SK-N-SH (cell line): ENCODE measurements at regions not wholly inside any gene's neighbourhood (a gene's known extent, or its start where the extent isn't known, plus 50 kb on each side); places are given as distances from the start of the nearest gene placed in this dataset.

Source experiments
- CTCF ChIA-PET: fragments of 300-600, 350-600 bp; formaldehyde crosslinking; extraction: SDS; loops from one replicate; lab custom pipeline; 2021; lab: Yijun Ruan, JAX
- POLR2A ChIA-PET: fragments of 350-600 bp; sonication (Branson Sonifier 250); formaldehyde crosslinking; extraction: SDS; loops from one replicate; lab custom pipeline; 2020; ENCODE audit warnings: antibody characterized with exemption, inconsistent platforms; lab: Yijun Ruan, JAX
- DNase-seq: peaks from one replicate; pipeline ENCODE4 v3.0.0; 2012
- H2AFZ ChIP-seq: fragments of 200-600 bp; sonication (generic); 2 replicates; pipeline ENCODE4 v1.8.1; 2016; ENCODE audit warnings: antibody characterized with exemption, mild to moderate bottlenecking, low read depth
- H3F3A ChIP-seq: fragments of 200-600 bp; sonication (generic); replicated peaks from 2 replicates; pipeline ENCODE3; 2016; ENCODE audit warnings: antibody characterized with exemption, mild to moderate bottlenecking; ENCODE audit not compliant: insufficient read depth
- H3K27ac ChIP-seq, 2 experiments: fragments of 200-500 bp in 1 of 2; fragments of 200-600 bp in 1 of 2; sonication (Bioruptor generic) in 1 of 2; sonication (generic), shearing (Covaris generic) in 1 of 2; 2 replicates each; pipeline versions ENCODE4 v1.5.1 to v1.6.1; 2014 to 2016; ENCODE audit warnings: low read depth in 2 of 2, inconsistent platforms in 1 of 2, low read length in 1 of 2, mild to moderate bottlenecking in 1 of 2, mixed read lengths in 1 of 2
- H3K27me3 ChIP-seq: fragments of 200-600 bp; sonication (generic), shearing (Covaris generic); 2 replicates; pipeline ENCODE4 v1.6.1; 2016; ENCODE audit warnings: mixed run types; ENCODE audit not compliant: insufficient read depth
- H3K36me3 ChIP-seq, 2 experiments: fragments of 200-500 bp in 1 of 2; fragments of 200-600 bp in 1 of 2; sonication (Bioruptor generic) in 1 of 2; sonication (generic) in 1 of 2; replicated peaks in 1 of 2; 2 replicates each; pipeline versions ENCODE3 to v1.5.1; 2014 to 2016; ENCODE audit warnings: low read length in 1 of 2, mild to moderate bottlenecking in 1 of 2; ENCODE audit not compliant: insufficient read depth in 2 of 2, control insufficient read depth in 1 of 2
- H3K4me1 ChIP-seq, 2 experiments: fragments of 200-500 bp in 1 of 2; fragments of 200-600 bp in 1 of 2; sonication (Bioruptor generic) in 1 of 2; sonication (generic), shearing (Covaris generic) in 1 of 2; 2 replicates each; pipeline versions ENCODE4 v1.5.1 to v1.6.1; 2014 to 2016; ENCODE audit warnings: low read depth in 1 of 2, low read length in 1 of 2, mixed run types in 1 of 2; ENCODE audit not compliant: insufficient read depth in 2 of 2, control insufficient read depth in 1 of 2
- H3K4me2 ChIP-seq: fragments of 200-600 bp; sonication (generic), shearing (Covaris generic); 2 replicates; pipeline ENCODE4 v1.6.1; 2017; ENCODE audit warnings: mixed run types
- H3K4me3 ChIP-seq, 2 experiments: fragments of 200-500 bp in 1 of 2; fragments of 200-600 bp in 1 of 2; sonication (Bioruptor generic) in 1 of 2; sonication (generic), shearing (Covaris generic) in 1 of 2; 2 replicates each; pipeline versions ENCODE4 v1.5.1 to v1.8.1; 2014 to 2016; ENCODE audit warnings: low read depth in 2 of 2, inconsistent platforms in 1 of 2, low read length in 1 of 2, mild to moderate bottlenecking in 1 of 2, mixed read lengths in 1 of 2, moderate library complexity in 1 of 2
- H3K79me2 ChIP-seq: fragments of 200-600 bp; sonication (generic); 2 replicates; pipeline ENCODE4 v1.8.1; 2017; ENCODE audit warnings: mild to moderate bottlenecking; ENCODE audit not compliant: insufficient read depth
- H3K9ac ChIP-seq: fragments of 200-600 bp; sonication (generic); 2 replicates; pipeline ENCODE4 v1.6.1; 2017; ENCODE audit warnings: mixed run types
- H3K9me2 ChIP-seq: fragments of 200-600 bp; sonication (generic); 2 replicates; pipeline ENCODE4 v1.6.1; 2017; ENCODE audit warnings: mixed run types
- H3K9me3 ChIP-seq: fragments of 200-600 bp; sonication (generic); 2 replicates; pipeline ENCODE4 v1.6.1; 2017; ENCODE audit warnings: mixed run types, mild to moderate bottlenecking, moderate library complexity
- H4K20me1 ChIP-seq: fragments of 200-600 bp; sonication (generic); 2 replicates; pipeline ENCODE4 v1.6.1; 2017; ENCODE audit warnings: mild to moderate bottlenecking, mixed run types; ENCODE audit not compliant: insufficient read depth
- NRF1 ChIP-seq: IDR thresholded peaks from 2 replicates; pipeline ENCODE4 v1.6.1; 2012; ENCODE audit warnings: low read depth, mild to moderate bottlenecking, low read length
- RAD21 ChIP-seq: IDR thresholded peaks from 2 replicates; pipeline ENCODE4 v1.6.1; 2012; ENCODE audit warnings: mild to moderate bottlenecking, low read length
- WGBS: methylation state at CpG from one replicate; pipeline ENCODE4 v1.1.6; 2017; ENCODE audit warnings: low lambda C conversion rate; 5-methylcytosine and 5-hydroxymethylcytosine counted together
- TF ChIP-seq, protein P1 (sequence below): fragments of 150-350 bp; IDR thresholded peaks from 2 replicates; pipeline ENCODE4 v1.6.1; 2017; ENCODE audit warnings: antibody characterized with exemption, low read length, low read depth, borderline replicate concordance
- TF ChIP-seq, protein P2 (sequence below): IDR thresholded peaks from 2 replicates; pipeline ENCODE4 v1.4.0; 2012; ENCODE audit warnings: low read depth
- TF ChIP-seq, protein P3 (sequence below): fragments of 200-600 bp; sonication (generic); IDR thresholded peaks from 2 replicates; pipeline ENCODE4 v1.6.1; 2017; ENCODE audit warnings: antibody characterized with exemption, mild to moderate bottlenecking, moderate library complexity

DNA sequence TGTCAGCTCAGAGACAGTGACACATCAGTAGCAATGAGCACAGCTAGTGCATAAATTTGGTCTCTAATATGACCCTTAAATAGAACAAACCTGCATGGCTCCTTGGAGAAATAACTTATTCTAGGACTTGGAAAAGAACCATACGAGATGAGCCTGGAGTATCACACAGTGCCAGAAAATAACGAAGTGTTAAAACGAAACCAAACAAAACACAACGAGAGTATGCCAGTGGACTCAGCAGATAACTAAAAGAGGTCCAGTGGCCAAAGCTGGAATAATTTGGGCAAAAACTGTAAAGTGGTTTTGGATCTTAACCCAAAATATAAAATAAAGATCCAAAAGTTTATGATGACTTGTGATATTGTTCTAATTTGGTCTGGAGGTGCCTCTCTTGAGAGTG lies 1599.0 kb upstream of the LRRTM1 start:
- Histone ChIP-seq H3F3A (no peaks in the 10 kb centered on the region), H3K27me3 (no peaks in the 10 kb centered on the region), H3K9me2 (no peaks in the 10 kb centered on the region), H3K36me3 (no peaks in the 10 kb centered on the region), H3K4me2 (no peak overlapping the region), H3K27ac (no peak overlapping the region), H2AFZ (no peak overlapping the region), H3K79me2 (no peaks in the 10 kb centered on the region), H3K9ac (no peak overlapping the region), H3K4me3 (no peak overlapping the region; a peak in 1 of 4 replicates), H3K4me1 (no peaks in the 10 kb centered on the region), H4K20me1 (no peaks in the 10 kb centered on the region), H3K9me3 (no peaks in the 10 kb centered on the region)
- POLR2A ChIA-PET: no interaction called here
- TF ChIP-seq, protein P1, sequence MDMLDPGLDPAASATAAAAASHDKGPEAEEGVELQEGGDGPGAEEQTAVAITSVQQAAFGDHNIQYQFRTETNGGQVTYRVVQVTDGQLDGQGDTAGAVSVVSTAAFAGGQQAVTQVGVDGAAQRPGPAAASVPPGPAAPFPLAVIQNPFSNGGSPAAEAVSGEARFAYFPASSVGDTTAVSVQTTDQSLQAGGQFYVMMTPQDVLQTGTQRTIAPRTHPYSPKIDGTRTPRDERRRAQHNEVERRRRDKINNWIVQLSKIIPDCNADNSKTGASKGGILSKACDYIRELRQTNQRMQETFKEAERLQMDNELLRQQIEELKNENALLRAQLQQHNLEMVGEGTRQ: no peak
- TF ChIP-seq, protein P2, sequence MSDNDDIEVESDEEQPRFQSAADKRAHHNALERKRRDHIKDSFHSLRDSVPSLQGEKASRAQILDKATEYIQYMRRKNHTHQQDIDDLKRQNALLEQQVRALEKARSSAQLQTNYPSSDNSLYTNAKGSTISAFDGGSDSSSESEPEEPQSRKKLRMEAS: no peak
- TF ChIP-seq, protein P3, sequence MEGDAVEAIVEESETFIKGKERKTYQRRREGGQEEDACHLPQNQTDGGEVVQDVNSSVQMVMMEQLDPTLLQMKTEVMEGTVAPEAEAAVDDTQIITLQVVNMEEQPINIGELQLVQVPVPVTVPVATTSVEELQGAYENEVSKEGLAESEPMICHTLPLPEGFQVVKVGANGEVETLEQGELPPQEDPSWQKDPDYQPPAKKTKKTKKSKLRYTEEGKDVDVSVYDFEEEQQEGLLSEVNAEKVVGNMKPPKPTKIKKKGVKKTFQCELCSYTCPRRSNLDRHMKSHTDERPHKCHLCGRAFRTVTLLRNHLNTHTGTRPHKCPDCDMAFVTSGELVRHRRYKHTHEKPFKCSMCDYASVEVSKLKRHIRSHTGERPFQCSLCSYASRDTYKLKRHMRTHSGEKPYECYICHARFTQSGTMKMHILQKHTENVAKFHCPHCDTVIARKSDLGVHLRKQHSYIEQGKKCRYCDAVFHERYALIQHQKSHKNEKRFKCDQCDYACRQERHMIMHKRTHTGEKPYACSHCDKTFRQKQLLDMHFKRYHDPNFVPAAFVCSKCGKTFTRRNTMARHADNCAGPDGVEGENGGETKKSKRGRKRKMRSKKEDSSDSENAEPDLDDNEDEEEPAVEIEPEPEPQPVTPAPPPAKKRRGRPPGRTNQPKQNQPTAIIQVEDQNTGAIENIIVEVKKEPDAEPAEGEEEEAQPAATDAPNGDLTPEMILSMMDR: no peak
- DNase-seq: no peak
- 20% methylated on average over 4 of the region's 4 CpGs for WGBS
- CTCF ChIA-PET: no interaction called here

DNA sequence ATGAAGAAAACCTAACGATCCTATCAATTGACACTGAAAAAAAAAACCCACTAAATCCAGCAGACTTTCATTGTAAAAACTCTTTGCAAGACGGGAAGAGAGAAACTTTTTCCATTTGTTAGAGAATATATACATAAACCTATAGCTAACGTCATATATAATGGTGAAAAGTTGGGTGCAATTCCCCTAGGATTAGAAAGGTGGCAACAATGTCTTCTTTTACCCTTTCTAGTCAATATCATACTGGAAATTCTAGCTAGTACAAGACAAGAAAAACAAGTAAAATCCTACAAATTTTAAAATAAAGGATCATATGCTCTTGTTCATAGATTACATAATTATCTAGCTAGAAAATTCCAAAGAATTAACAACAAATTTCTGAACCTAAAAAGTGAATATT lies 1596.5 kb upstream of the LRRTM1 start:
- H4K20me1 ChIP-seq: no peaks in the 10 kb centered on the region
- no peaks in the 10 kb centered on the region for H3K9me2 ChIP-seq
- H3K4me3 ChIP-seq: no peak overlapping the region
- H3K4me1 ChIP-seq: no peaks in the 10 kb centered on the region
- H3K79me2 ChIP-seq: no peaks in the 10 kb centered on the region
- TF ChIP-seq, protein P3: peak; percentile 25; the same call in 1 of the 2 replicates
- TF ChIP-seq RAD21 (peak; percentile 40), NRF1 (no peak)
- H3K27ac ChIP-seq: no peak overlapping the region
- H3F3A ChIP-seq: no peaks in the 10 kb centered on the region
- no peak overlapping the region for H3K9ac ChIP-seq
- no peak overlapping the region for H3K4me2 ChIP-seq
- no peaks in the 10 kb centered on the region for H3K9me3 ChIP-seq
- ChIA-PET POLR2A (no interaction called here), CTCF (interaction anchor here (1.1 to 1.3 kb wide), 2 partner anchors 11 to 14 kb away, joined by 4 read pairs; no protein-coding TSS in a partner anchor)
- H2AFZ ChIP-seq: no peak overlapping the region
- no peaks in the 10 kb centered on the region for H3K36me3 ChIP-seq
- 2% methylated on average over 3 of the region's 3 CpGs for WGBS
- H3K27me3 ChIP-seq: no peaks in the 10 kb centered on the region
- DNase-seq: no peak
